ENCODE measurements at regions not wholly inside any gene's neighbourhood (a gene's known extent, or its start where the extent isn't known, plus 50 kb on each side); places are given as distances from the start of the nearest gene placed in this dataset.

DNA sequence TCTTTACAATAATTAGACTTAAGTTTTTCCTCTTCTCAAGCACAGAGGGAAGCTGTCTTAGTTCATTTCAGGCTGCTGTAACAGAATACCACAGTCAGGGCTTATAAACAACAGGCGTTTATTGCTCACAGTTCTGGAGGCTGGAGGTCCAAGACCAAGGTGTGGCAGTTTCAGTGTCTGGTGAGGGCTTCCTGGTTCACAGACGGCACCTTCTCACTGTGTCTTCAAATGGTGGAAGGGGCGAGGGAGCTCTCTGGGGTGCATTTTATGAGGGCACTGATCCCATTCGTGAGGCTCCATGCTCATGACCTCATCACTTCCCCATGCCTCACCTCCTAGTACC is 115.7 kb upstream of the MXRA5 start:
- TF ChIP-seq CTCF (IDR thresholded peaks at IDR 0.05) (no peak), POLR2A (IDR thresholded peaks at IDR 0.05) (no peak)

Measured in body of pancreas (tissue), 4 donors.